ENCODE measurements at regions not wholly inside any gene's neighbourhood (a gene's known extent, or its start where the extent isn't known, plus 50 kb on each side); places are given as distances from the start of the nearest gene placed in this dataset.

- no peak for DNase-seq (ENCODE audit: low spot score)
These were observed 95.6 kb upstream of the TJP1 start for GRCh38 chr15:29917600-29918597.

GRCh38 chr15:29914511-29914926, 92.3 kb upstream of the TJP1 start:
- no peak for DNase-seq (ENCODE audit: low spot score)

DNA sequence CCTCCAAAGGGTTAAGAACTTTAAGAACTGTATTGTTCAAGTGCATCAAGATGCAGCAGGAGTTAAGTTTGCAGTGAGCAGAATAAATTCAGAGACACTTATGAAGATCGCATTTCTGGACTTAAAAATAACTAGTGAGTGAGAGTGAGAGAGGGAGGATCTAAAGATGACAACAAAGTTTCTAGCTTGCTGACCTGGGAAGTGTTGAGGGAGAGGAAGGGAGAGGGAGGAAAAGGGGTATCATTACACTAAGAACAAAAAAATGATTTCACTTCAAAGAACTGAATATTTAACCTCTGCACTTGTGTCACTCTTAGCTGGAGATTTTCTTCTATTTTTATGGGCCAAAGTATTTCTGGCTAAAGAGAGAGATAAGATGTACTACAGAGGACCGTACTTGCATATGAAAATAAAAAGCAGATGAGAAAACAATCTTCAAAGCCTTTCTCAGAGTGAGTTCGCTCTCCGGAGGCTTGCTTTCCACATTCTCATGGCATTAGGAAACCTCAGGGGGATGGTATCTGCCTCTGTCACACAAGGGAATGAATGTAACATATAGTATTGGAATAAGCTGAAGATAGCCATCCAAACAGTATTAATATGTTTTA, 91.4 kb upstream of the TJP1 start:
- DNase-seq (ENCODE audit: low spot score), result no peak

GRCh38 chr15:29911705-29912104, 89.4 kb upstream of the TJP1 start:
- DNase-seq (ENCODE audit: low spot score), result no peak

GRCh38 chr15:29910068-29910467, 87.8 kb upstream of the TJP1 start:
- no peak for DNase-seq (ENCODE audit: low spot score)

- DNase-seq (ENCODE audit: low spot score), result no peak
These were observed 82.6 kb upstream of the TJP1 start for GRCh38 chr15:29904757-29905417.

DNA sequence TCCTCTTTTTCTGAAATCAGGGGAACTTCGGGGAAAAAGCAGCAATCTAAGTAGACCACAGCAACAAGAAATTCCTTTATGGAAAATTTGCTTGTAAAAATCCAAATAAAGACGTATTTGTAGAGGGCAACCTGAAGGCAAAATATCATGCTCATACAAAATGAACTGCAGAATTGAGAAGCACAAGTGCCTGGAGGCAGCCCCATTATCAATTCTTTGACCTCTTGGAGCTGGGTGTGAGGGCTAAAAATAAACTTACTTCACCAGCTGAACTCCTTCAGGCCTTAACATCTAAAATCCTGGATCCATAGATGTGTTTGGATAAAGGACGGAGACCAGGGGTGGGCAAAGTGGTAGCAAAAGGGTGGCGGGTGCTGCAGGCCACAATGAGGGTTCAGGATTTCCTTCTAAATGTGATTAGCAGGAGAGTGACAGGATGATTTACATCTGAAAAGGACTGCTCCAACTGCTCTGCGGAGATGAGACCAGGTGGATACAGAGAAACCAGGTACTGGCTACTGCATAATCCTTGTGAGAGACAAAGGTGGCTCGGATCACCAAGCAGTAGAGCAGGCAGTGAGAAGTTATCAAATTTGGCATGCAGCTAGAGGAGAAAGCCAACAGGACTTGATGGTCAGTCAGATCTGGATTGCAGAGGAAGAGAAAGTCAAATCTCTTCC, 81.7 kb upstream of the TJP1 start:
- no peak for DNase-seq (ENCODE audit: low spot score)

GRCh38 chr15:29903028-29903427, 80.8 kb upstream of the TJP1 start:
- DNase-seq (ENCODE audit: low spot score), result no peak

DNA sequence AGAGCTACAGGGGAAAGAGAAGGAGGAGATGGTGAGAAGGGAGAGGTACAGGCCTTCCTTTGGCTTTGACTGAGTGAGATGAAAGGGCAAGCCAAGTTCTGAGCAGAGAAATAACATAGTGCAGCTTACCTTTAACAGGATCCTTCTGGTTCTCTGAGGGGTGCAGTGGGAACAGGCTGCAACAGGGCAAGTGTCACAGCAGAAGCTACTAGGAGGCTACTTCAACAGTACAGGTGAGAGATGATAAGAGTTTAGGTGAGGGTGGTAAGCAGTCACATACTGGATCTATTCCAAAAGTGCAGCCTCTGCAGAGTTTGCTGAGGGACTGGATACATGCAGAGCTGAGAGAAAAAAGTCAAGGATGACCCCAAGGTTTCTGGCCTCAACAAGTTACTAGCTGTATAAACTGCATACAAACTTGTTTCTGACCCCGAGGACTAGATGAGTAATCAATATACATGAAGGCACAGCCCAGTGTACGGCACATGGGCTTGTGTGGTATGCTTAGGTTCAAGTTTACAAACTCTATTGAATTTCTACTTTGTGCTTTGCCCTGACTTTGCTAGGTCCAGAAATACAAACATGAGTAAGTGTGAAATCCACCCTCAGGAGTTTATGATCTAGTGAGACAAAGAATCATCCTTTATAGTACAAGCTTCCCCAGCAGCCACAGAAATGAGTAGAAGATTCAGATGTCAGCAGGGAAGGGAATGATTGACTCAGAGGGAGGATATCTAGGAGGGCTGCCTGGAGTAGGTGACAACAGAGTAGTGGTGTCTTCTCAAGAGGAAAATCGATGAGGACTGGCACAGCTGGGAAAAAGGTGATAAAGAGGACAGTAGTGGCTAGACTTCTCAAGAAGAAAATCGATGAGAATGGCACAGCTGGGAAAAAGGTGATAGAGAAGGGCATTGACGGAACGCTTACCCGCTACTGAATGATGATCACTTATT, 78.2 kb upstream of the TJP1 start:
- no peak for DNase-seq (ENCODE audit: low spot score)

DNA sequence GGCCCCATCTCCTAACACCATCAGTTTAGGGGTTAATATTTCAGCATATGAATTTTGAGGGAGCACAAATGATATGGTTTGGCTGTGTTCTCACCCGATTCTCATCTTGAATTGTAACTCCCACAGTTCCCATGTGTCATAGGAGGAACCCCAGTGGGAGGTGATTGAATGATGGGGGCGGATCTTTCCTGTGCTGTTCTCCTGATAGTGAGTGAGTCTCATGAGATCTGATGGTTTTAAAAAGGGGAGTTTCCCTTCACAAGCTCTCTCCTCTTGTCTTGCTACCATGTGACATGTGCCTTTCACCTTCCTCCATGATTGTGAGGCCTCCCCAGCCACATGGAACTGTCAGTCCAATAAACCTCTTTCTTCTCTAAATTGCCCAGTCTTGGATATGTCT, 73.8 kb upstream of the TJP1 start:
- DNase-seq (ENCODE audit: low spot score), result no peak

DNA sequence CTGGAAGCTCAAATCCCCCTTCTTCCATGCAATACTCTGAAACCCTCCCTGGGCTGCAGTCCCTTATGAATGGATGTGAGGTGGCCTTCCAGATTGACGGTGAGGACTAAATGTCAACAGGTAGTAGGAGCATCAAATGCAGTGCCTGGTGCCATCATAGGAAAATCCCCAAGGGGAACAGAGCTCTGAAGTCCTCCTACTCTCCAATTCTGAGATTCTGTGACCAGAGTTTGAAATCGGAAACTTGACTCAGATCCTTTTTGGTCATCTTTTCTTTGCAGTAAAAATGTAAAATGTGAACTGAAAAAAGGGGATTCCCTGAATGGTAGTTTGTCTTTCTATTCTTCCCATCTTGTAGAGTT, 68.8 kb upstream of the TJP1 start:
- DNase-seq (ENCODE audit: low spot score), result no peak

- no peak for DNase-seq (ENCODE audit: low spot score)
These were observed 68.2 kb upstream of the TJP1 start for GRCh38 chr15:29890336-29891095.

DNA sequence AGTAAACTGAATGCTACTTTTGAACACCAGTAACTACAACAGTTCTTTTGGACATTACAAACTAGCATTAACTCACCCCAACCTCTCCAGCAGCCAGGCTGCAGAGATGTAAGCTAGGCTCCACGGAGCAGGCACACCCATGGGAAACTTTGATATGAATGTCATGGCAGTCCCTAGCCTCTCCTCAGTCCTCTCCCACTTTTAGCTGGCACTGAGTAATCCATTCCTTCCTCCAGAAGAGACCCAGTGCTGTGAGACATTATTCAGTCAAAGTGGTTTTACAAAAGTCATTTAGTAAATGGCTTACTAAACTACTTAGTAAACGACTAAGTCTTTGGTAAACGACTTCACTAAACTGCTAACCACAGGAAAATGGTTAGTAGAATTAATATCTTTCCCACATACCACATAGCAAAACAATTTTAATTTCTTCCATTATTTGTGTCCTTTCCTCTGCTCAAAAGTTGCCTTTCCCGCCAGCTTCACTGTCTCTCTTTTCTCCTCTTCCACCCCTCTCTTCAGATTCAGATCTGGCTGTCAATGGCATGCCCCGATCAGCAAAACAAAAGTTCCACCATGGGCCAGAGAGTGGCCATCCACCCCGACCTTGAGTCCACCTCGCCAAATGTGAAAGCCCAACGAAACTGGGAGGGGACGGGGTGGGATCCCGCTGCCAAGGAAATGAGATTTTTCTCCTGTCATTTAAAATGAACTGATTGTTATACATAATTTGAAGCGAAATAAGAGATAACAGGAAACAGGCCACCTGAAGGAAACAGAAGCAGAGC, 67.5 kb upstream of the TJP1 start:
- no peak for DNase-seq (ENCODE audit: low spot score)

DNA sequence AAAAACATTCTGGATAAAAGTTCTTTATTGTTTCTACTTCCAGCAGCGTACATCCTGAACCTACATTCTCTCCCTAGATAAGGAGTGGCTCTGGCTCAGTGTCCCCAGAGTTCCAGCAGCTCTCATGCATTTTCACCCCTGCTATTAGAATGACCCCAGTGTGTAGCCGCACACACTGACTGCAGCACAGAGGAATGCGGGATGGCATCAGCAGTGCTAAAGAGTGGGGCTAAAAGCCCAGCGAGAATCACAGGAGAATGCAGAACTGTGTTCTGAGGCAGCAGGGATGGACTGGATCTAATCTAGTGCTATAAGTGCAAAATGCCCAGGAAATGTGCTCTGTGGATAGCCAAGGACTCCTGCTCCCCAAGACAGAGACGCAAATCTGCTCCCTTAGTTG, 66.4 kb upstream of the TJP1 start:
- no peak for DNase-seq (ENCODE audit: low spot score)

DNA sequence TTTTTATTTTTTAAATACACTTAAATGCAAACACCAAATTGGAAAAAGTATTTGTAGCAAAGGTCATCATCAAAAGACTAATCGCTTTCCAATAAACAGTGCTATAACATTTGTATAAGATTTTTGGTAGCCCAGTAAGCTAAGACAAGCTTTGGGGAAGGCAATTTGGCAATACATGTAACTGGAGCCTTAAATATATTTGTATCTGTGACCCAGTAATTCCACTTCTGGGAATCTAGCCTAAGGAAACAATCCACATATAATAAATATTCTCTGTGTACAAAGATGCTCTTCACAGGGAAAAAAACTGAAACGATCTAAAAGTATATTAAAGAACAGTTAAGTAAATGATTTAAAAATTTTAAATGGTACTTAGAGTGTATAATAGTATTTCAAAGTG, 65.5 kb upstream of the TJP1 start:
- no peak for DNase-seq (ENCODE audit: low spot score)

DNA sequence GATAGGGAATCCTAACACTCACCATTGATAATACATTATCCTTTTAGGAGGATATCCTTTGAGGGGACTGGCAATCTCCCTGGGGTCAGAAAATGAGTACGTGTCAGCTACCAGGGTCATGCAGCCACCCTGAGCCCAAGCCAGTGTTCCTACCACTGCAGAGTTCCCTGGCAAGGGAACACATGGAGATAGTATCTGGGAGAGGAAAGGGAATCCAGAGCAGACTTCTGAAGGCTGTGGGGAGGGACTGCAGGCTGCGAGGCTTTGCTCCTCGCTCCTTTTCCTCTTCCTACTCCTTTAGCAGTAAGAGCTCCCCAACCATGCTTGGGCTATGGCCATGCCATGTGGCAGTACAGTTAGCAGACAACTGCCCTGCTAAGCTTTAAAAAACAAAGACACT, 62.9 kb upstream of the TJP1 start:
- DNase-seq (ENCODE audit: low spot score), result no peak

DNA sequence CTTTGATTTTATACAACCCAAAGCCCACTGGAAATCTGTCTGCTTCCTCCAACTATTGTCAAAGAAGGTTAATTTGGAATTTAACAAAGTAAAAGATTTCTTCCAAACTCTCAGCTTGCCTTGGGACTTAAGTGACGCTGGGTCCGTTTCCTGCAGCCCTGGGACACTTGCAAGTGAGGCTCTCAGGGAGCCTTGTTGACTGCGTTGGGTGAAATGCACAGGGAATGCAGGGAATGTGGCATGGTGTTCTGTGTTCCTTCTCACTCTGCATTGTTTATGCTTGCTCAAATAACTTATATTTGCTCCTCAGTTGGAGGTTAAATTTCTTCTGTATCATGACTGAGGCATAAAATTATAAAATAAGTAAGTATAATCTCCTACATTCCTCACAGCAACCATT, 60.9 kb upstream of the TJP1 start:
- DNase-seq (ENCODE audit: low spot score), result no peak

GRCh38 chr15:29880886-29881285, 58.6 kb upstream of the TJP1 start:
- DNase-seq (ENCODE audit: low spot score), result no peak

- DNase-seq (ENCODE audit: low spot score), result no peak
These were observed 58.1 kb upstream of the TJP1 start for GRCh38 chr15:29880341-29880740.

- no peak for DNase-seq (ENCODE audit: low spot score)
These were observed 52.7 kb upstream of the TJP1 start for GRCh38 chr15:29874977-29875376.
